ENCODE measurements at regions not wholly inside any gene's neighbourhood (a gene's known extent, or its start where the extent isn't known, plus 50 kb on each side); places are given as distances from the start of the nearest gene placed in this dataset.

DNA sequence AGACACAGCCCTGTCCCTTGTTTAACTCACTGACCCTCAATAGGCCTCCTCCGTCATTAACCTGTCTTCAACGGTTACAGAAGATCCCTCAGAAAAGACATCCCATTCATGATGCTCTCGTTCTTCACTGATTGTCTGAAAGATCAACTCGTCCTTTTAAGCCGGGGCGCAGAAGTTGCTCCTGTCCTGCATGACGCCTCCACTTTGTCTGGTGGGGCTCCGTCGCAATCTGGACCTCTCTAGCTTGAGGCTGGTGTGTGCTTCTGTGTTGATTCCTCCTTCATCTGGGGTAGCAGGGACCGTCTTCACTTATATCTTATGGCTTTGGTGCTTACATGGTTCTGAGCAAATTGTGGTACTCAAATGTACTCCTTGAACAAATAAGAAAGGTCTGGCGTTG is 766.0 kb upstream of the PCDH9 start:
- H3K36me3 ChIP-seq: no peaks in the 10 kb centered on the region
- H3K9me3 ChIP-seq: no peaks in the 10 kb centered on the region
- DNase-seq (ENCODE audit: low spot score in 2 of 2): no peak
- 92 to 94% methylated on average over 11 of the region's 11 CpGs for WGBS, 2 donors
- no peaks in the 10 kb centered on the region for H3K4me1 ChIP-seq
- H3K27ac ChIP-seq: no peak overlapping the region
- TF ChIP-seq, protein P1, sequence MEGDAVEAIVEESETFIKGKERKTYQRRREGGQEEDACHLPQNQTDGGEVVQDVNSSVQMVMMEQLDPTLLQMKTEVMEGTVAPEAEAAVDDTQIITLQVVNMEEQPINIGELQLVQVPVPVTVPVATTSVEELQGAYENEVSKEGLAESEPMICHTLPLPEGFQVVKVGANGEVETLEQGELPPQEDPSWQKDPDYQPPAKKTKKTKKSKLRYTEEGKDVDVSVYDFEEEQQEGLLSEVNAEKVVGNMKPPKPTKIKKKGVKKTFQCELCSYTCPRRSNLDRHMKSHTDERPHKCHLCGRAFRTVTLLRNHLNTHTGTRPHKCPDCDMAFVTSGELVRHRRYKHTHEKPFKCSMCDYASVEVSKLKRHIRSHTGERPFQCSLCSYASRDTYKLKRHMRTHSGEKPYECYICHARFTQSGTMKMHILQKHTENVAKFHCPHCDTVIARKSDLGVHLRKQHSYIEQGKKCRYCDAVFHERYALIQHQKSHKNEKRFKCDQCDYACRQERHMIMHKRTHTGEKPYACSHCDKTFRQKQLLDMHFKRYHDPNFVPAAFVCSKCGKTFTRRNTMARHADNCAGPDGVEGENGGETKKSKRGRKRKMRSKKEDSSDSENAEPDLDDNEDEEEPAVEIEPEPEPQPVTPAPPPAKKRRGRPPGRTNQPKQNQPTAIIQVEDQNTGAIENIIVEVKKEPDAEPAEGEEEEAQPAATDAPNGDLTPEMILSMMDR (IDR thresholded peaks at IDR 0.05): no peak
- TF ChIP-seq EP300 (IDR thresholded peaks at IDR 0.05): no peak
- TF ChIP-seq POLR2A (IDR thresholded peaks at IDR 0.05): no peak
- no peak overlapping the region for H3K4me3 ChIP-seq
- no peaks in the 10 kb centered on the region for H3K27me3 ChIP-seq

DNA sequence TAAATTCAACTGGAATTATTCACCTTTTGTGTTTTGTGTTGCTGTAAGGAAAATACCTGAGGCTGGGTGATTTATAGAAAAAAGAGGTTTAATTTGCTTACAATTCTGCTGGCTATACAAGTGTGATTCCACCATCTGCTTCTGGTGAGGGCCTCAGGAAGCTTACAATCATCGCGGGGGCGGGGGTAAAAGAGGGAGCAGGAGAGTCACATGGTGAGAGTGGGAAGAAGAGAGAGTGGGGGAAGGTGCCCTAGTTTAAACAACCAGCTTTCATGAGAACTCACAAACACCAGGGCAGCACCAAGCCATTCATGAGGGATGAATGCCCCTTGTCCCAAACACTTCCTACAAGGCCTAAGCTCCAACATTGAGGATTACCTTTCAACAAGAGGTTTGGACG is 760.7 kb upstream of the PCDH9 start:
- no peak for TF ChIP-seq POLR2A (IDR thresholded peaks at IDR 0.05)
- TF ChIP-seq EP300 (IDR thresholded peaks at IDR 0.05): no peak
- TF ChIP-seq, protein P1 (IDR thresholded peaks at IDR 0.05): no peak
- 94 to 97% methylated on average over 4 of the region's 4 CpGs for WGBS, 2 donors
- Histone ChIP-seq H3K4me3 (no peak overlapping the region), H3K27me3 (no peaks in the 10 kb centered on the region), H3K4me1 (no peaks in the 10 kb centered on the region), H3K9me3 (no peaks in the 10 kb centered on the region), H3K27ac (no peak overlapping the region), H3K36me3 (no peaks in the 10 kb centered on the region)
- no peak for DNase-seq (ENCODE audit: low spot score in 2 of 2)

DNA sequence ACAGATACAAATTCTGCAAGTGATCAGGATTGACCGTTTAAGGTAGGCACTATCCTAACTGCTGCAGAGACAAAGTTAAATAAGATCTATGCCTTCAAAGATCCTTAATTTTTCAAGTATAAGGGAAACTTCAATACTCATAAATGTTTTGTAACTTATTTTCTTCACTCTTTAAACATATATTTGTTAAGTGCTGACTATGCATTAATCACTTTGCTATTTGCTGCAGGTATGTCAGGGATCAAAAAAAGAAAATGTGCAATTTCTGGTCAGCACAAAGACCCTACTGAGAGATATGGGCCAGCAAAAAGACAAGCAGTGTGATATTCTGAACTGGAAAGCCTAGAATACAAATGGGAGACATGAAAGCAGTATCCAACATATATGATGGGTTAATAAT is 756.1 kb upstream of the PCDH9 start:
- Histone ChIP-seq H3K4me1 (no peaks in the 10 kb centered on the region), H3K36me3 (no peaks in the 10 kb centered on the region), H3K9me3 (no peaks in the 10 kb centered on the region), H3K27ac (no peak overlapping the region), H3K27me3 (no peaks in the 10 kb centered on the region), H3K4me3 (no peak overlapping the region)
- DNase-seq (ENCODE audit: low spot score in 2 of 2): no peak
- 94 to 95% methylated on average over 1 of the region's 1 CpG for WGBS, 2 donors
- TF ChIP-seq EP300 (IDR thresholded peaks at IDR 0.05) (no peak), POLR2A (IDR thresholded peaks at IDR 0.05) (no peak)
- TF ChIP-seq, protein P1 (IDR thresholded peaks at IDR 0.05): no peak

DNA sequence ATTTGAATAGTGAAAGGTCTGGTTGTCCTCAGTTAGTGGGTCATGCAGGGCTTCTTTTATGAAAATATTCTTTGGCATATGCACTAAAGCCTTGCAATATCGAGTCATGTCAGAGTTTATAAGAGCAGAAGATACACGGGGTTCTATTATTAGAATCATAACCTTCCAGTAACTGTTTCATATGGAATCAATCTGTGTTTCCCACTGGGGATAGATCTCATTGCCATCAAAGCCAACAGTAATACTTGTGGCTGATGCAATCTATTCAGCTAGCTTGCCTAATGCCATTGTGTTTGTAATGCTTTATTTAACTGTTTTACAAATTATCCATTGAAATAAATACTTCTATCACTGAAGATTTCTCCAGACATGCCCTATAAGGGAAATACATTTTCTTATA is 746.9 kb upstream of the PCDH9 start:
- H3K27ac ChIP-seq: no peak overlapping the region
- TF ChIP-seq, protein P1 (IDR thresholded peaks at IDR 0.05): no peak
- TF ChIP-seq EP300 (IDR thresholded peaks at IDR 0.05) (no peak), POLR2A (IDR thresholded peaks at IDR 0.05) (no peak)
- no peak for DNase-seq (ENCODE audit: low spot score in 2 of 2)
- 39% methylated on average over 2 of the region's 2 CpGs for WGBS, 2 donors
- no peaks in the 10 kb centered on the region for H3K27me3 ChIP-seq
- no peaks in the 10 kb centered on the region for H3K9me3 ChIP-seq
- no peaks in the 10 kb centered on the region for H3K36me3 ChIP-seq
- no peaks in the 10 kb centered on the region for H3K4me1 ChIP-seq
- no peak overlapping the region for H3K4me3 ChIP-seq

DNA sequence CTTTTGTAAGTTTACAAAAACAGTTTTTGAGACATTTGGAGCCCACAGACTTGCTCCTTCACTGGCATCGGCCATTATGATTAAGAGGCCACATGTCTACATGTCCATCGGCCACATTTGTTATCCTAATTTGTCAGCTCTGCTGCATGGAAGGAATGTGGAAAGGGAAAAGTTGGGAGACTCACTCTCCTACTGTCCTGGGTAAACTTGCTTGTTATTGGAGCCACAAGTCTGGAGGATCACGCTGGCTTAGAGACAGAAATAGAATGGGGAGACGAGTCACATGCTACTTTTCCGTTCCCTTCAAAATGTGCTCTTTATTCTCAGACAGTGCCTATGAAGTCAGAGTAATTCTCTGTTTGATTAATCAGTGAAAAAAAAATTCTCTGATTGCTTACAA is 741.2 kb upstream of the PCDH9 start:
- Histone ChIP-seq H3K27me3 (no peaks in the 10 kb centered on the region), H3K27ac (no peak overlapping the region), H3K36me3 (no peaks in the 10 kb centered on the region), H3K4me1 (no peaks in the 10 kb centered on the region), H3K4me3 (no peak overlapping the region), H3K9me3 (no peaks in the 10 kb centered on the region)
- no peak for DNase-seq (ENCODE audit: low spot score in 2 of 2)
- 58 to 65% methylated on average over 5 of the region's 5 CpGs for WGBS, 2 donors
- no peak for TF ChIP-seq POLR2A (IDR thresholded peaks at IDR 0.05)
- no peak for TF ChIP-seq EP300 (IDR thresholded peaks at IDR 0.05)
- TF ChIP-seq, protein P1 (IDR thresholded peaks at IDR 0.05): no peak
